Transverse colon (tissue), 4 donors: ENCODE measurements at regions not wholly inside any gene's neighbourhood (a gene's known extent, or its start where the extent isn't known, plus 50 kb on each side); places are given as distances from the start of the nearest gene placed in this dataset.

Experiments used
- CTCF ChIP-seq, 5 experiments: fragments of 200-600 bp in 3 of 5; fragments of 450-650 bp in 2 of 5; sonication (generic) in 3 of 5; IDR thresholded peaks; 1 replicate in 2 of 5; 2 replicates in 3 of 5; pipeline ENCODE4 v1.5.1; 2016 to 2017; ENCODE audit warnings: antibody characterized with exemption in 5 of 5, inconsistent platforms in 3 of 5, mild to moderate bottlenecking in 2 of 5, moderate library complexity in 1 of 5
- EP300 ChIP-seq: sonication (generic); formaldehyde crosslinking; IDR thresholded peaks from one replicate; pipeline ENCODE4 v1.6.1; 2017; ENCODE audit warnings: antibody characterized with exemption, low read depth
- POLR2A ChIP-seq: fragments of 450-650 bp; IDR thresholded peaks from one replicate; pipeline ENCODE4 v1.6.1; 2016; ENCODE audit warnings: antibody characterized with exemption, mild to moderate bottlenecking, moderate library complexity
- POLR2AphosphoS5 ChIP-seq, 3 donors: sonication (generic); formaldehyde crosslinking; IDR thresholded peaks; one replicate each; pipeline ENCODE4 v1.6.1; 2016; ENCODE audit warnings: antibody characterized with exemption in 3 of 3

GRCh38 chr19:46919324-46919723, 58.5 kb downstream of the ARHGAP35 start:
- TF ChIP-seq EP300 = no peak
- no peak for TF ChIP-seq CTCF (IDR thresholded peaks at IDR 0.05)
- TF ChIP-seq POLR2A = no peak
- TF ChIP-seq POLR2AphosphoS5 (IDR thresholded peaks at IDR 0.05) = no peak
